GM18505 (cell line): ENCODE measurements at regions not wholly inside any gene's neighbourhood (a gene's known extent, or its start where the extent isn't known, plus 50 kb on each side); places are given as distances from the start of the nearest gene placed in this dataset.
"Not testable (repeated sequence)": the region's sequence is repeated elsewhere in the genome, so short reads cannot be mapped to it uniquely, and the experiment has no call there.

ENCODE experiments used
- ATAC-seq: cut with Tn5 transposase; IDR thresholded peaks from one replicate; pipeline ENCODE4 v1.9.1; 2021; ENCODE audit not compliant: unreplicated experiment

GRCh38 chr2:111269761-111270323, 149.1 kb downstream of the BCL2L11 start:
- ATAC-seq, result not testable (repeated sequence)

DNA sequence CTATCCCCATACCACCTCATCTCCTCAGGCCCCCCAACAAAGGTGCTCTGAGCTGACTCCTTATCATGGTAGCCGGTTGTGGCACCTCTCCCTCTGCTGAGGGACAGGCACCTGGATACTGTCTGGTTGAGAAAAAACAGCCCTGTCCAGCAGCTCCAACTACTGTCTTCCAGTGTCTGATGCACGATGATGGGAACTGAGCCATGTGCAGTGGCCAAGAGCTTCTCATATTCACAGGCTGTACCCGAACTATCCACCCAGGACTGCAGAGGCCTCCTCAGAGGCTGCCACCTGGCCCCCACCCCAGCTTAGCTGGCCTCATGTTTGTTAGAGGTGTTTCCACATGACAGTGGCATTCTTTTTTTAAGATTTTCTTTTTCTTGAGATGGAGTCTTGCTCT, 149.9 kb downstream of the BCL2L11 start:
- not testable (repeated sequence) for ATAC-seq

DNA sequence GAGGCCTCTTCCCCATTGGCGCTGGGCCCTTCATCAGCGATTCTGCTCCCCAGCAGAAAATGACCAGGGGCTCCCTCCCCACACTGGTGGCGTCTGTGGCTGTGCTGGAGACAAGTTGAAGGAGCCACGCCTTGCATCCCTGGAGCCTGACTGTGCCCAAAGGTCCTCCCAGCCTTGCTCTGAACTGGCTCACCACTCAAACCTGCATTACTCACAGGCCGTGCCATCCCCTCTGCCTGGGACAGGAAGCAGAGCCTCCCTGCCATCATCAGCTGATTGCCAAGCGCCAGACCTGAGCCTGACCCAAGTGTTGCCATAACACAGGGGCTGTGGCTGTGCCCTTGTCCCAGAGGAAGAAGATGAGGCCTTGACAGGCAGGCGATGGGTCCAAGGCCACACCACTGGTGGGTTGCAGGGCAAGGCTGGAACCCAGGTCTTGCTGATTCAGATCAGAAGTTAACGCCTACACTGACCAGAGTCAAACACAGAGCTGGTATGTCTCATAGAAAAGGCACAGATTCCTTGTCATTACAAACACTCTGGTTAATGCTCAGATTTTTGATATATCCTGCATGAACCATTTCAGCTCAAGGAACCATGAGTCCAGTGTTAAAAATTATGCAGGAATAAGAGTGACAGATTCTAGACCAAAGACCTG, 151.1 kb downstream of the BCL2L11 start:
- ATAC-seq, result not testable (repeated sequence)

- not testable (repeated sequence) for ATAC-seq
These were observed 152.3 kb downstream of the BCL2L11 start for GRCh38 chr2:111273007-111273406.

DNA sequence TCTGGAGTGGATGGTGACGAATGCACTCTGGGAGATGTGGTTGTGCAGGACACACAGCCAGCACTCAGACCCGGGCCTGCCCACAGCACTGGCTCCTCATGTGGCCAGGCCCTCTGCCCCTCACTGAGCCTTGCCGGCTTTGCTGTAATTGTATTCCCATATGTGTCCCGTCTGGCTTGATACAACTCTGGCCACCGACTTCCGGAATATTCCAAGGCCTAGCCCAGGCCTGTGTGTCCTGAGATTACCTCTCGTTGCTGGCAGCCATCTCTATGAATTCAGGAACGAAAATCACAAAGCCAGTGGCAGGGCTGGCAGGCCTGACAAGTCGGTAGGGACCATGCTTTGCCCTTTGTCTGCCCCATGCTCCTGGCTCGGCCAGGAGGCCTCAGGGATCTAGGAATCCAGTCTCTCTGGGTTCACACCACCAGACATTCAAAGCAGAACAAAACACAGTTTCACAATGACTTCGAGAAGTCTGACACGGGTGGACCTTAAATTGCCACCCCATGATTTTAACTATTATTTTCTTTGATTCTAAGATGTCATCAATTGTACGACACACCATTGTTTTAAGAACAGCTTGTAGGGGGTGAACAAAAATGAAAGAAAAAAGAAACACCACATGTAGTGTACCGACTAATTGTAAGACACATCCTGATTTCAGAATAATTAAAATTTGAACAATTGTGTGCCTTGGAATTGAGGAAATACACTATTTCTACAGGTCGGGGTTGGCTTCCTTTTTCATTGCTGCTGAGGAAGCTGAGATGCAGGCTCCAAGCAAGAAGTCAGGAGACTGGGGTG, 154.5 kb downstream of the BCL2L11 start:
- ATAC-seq, result not testable (repeated sequence)

DNA sequence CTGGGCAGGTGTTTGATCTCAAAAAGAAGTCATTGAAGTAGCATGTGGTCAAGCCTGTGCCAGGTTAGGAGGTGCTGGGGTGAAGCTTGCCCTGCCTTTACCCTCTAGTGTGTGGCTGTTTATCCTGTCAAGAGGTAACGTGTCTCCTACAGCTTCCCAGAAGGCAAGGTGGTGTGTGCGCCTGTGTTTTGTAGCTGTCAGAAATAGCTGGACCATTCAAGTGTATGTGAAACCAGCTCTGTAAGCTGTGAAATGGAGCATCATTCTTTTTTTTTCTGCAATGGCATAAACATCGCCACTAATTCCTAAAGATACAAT, 155.1 kb downstream of the BCL2L11 start:
- not testable (repeated sequence) for ATAC-seq

DNA sequence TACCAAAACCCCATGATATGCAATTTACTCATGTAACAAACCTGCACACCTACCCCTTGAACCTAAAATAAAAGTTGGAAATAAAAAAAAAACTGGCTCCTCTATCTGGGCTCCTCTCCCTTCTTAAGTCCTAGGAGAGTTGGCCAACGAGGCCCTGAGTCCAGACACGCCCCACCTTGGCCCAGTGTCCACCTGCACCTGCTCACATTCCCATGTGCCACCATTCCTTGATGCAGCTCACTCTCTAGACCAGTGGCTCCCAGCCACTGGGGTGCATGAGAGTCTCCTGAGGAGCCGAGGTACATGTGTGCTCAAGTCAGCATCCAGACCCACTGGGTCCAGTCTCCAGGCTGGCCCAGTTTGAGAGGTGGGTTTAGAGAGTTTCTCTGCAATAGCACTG, 157.4 kb downstream of the BCL2L11 start:
- ATAC-seq, result not testable (repeated sequence)

- not testable (repeated sequence) for ATAC-seq
These were observed 160.1 kb downstream of the BCL2L11 start for GRCh38 chr2:111280709-111281286.

DNA sequence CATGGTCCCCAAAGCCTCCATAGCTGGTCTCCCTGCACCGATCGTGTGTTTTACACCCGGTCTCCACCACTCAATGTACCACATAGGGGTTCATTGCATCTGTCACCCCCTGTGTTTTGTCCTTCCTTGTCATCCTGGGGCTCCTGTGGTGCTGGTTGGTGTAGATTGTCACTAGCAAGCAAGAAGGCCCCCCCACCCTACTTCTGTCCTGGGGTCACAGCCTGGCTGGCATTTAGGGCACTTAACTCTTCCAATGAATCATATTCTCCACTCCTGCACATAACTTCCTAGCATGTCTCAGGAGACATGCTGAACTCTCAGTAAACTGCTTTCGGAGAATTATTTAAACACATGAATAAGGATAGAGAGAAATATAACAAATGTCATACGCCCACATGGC, 161.4 kb downstream of the BCL2L11 start:
- ATAC-seq, result not testable (repeated sequence)

- ATAC-seq, result not testable (repeated sequence)
These were observed 167.2 kb downstream of the BCL2L11 start for GRCh38 chr2:111287646-111288568.

DNA sequence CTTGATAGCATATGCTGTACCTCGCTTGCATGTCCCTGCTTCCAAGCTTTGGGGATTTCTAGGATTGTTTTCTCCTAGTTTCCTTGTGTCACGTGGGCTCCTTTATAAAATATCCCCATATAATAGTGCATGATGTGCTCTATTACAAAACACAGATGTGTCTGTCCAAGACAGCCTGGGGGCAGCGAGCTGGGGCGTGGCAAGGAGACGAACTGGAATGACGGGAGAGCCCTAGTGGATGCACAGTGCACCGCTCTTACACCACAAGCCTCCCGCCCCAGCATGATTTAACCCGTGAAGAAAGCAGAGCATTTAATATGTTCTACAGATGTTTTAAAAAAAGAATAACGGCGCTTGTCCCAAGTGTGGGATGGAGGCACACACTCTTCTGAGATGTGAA, 169.7 kb downstream of the BCL2L11 start:
- not testable (repeated sequence) for ATAC-seq

DNA sequence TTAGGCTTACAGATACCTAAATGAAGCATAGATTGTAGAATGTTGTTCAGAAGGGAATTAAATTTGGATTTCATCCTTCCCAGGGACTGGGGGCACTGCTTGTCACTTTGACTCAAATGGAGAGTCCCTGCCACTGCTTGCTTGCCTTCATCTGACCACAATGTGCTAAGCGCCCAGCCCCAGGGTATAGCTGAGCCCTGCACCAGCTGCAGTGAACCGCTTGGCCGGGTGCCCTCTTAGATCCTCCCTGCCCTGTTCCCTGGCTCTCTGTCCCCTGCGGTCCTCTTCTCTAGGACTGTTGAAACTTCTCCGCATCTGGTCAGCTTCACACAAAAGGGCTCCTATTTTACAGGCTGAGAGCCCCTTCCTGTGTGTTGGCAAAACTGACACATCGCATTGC, 170.9 kb downstream of the BCL2L11 start:
- not testable (repeated sequence) for ATAC-seq

DNA sequence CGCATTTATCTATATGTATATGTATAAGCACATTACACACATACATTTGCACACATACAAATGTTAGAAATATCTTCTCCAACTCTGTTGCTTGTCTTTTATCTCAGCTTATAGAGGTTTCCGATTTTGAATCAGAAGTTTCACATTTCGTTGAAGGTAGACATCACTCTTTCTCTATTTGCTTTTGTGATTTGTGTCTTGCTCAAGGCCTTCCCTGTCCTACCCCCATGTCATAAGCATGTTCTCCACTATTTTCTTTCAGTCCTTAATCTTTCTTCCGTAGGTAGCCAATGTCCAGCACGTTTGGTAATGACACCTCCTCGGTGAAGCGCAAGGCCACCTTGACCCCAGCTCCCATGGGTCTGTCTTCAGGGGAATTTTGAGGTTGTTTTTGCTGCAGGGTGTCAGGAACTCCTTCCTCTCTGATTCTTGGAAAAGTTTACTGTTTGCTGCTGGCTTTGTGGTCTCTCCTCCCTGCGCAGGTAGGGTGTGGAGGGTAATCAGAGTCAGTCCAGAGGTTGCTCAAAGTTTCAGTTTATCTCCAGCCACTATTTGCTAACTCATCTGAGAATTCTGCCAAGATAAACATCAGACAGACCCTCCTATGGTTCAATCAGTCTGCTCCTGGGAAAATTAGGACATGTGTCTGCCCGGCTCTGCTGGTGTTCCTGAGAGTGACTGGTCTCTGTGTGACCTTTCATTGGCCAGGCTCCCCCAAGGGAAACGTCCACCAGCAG, 171.7 kb downstream of the BCL2L11 start:
- ATAC-seq, result not testable (repeated sequence)

- not testable (repeated sequence) for ATAC-seq
These were observed 174.0 kb downstream of the BCL2L11 start for GRCh38 chr2:111294699-111295098.

- ATAC-seq, result not testable (repeated sequence)
These were observed 175.5 kb downstream of the BCL2L11 start for GRCh38 chr2:111296122-111296804.

DNA sequence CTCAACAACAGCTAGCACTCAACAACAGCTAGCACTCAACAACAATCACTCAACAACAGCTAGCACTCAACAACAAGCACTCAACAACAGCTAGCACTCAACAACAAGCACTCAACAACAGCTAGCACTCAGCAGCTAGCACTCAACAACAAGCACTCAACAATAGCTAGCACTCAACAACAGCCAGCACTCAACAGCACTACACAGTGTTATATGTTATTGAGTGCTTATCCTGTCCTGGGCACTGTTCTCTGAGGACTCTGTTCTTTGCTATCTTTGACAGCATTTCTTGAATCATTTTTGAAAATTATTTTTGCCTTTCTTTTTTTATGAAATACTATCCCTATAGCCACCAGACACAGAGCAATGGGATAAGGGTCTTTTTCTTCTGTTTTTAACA, 176.4 kb downstream of the BCL2L11 start:
- ATAC-seq, result not testable (repeated sequence)

DNA sequence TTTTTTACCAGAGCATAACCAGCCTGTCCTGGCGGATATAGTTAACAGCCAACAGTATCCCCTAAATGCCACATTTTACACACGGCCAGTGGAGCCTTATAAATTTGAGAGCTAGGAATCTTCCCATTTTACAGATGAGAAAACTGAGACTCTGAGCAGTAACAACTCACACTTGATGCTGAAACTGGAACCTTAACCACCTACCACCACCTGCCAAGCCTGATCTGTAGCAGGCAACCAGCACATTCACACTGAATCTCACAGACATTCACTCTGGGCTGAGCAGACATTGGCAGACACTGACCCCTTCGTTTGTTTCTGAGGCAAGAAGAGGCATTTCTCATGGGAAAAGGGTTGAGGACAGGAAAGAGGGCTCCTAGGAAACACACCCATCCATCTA, 178.2 kb downstream of the BCL2L11 start:
- ATAC-seq, result not testable (repeated sequence)

DNA sequence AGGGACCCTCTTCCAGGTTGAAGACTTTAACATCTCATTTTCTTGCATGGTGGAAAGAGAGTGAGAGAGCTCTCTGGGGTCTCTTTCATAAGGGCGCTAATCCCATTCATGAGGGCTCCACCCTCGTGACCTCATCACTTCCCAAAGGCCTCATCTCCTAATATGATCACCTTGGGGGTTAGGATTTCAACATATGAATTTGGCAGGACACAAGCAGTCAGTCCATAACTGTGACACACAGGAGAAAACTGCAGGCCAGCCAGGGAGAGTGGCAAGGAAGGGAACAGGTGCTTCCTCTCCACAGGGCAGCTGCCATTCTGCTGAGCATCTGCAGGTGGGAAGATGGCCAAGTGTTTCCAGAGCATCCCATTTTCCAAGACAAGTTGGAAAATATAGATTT, 178.9 kb downstream of the BCL2L11 start:
- not testable (repeated sequence) for ATAC-seq

GRCh38 chr2:111301677-111302076, 181.0 kb downstream of the BCL2L11 start:
- ATAC-seq, result not testable (repeated sequence)
